LNCAP (cell line): ENCODE measurements at regions not wholly inside any gene's neighbourhood (a gene's known extent, or its start where the extent isn't known, plus 50 kb on each side); places are given as distances from the start of the nearest gene placed in this dataset.

Experiments used
- CTCF ChIP-seq: fragments of 450-650 bp; IDR thresholded peaks from 2 replicates; pipeline ENCODE4 v1.5.1; 2017; ENCODE audit warnings: mild to moderate bottlenecking

GRCh38 chr3:168422843-168423242, 327.1 kb upstream of the GOLIM4 start:
- no peak for TF ChIP-seq CTCF

GRCh38 chr3:168419091-168419490, 323.4 kb upstream of the GOLIM4 start:
- TF ChIP-seq CTCF = no peak

- TF ChIP-seq CTCF = no peak
These were observed 321.3 kb upstream of the GOLIM4 start for GRCh38 chr3:168417016-168417415.

GRCh38 chr3:168416446-168416845, 320.7 kb upstream of the GOLIM4 start:
- no peak for TF ChIP-seq CTCF

GRCh38 chr3:168414149-168414548, 318.4 kb upstream of the GOLIM4 start:
- no peak for TF ChIP-seq CTCF

- no peak for TF ChIP-seq CTCF
These were observed 311.7 kb upstream of the GOLIM4 start for GRCh38 chr3:168407381-168407780.

GRCh38 chr3:168405288-168405687, 309.6 kb upstream of the GOLIM4 start:
- no peak for TF ChIP-seq CTCF

GRCh38 chr3:168398371-168399025, 302.8 kb upstream of the GOLIM4 start:
- no peak for TF ChIP-seq CTCF
